Ureter (tissue), 1 donor: ENCODE measurements at regions not wholly inside any gene's neighbourhood (a gene's known extent, or its start where the extent isn't known, plus 50 kb on each side); places are given as distances from the start of the nearest gene placed in this dataset.
A peak's percentile ranks its signal among the peaks of the same experiment; 100 is the strongest.
"Not testable (repeated sequence)": the region's sequence is repeated elsewhere in the genome, so short reads cannot be mapped to it uniquely, and the experiment has no call there.

ENCODE experiments used
- DNase-seq: peaks from one replicate; pipeline ENCODE4 v3.0.0-alpha.2; 2020; ENCODE audit warnings: low spot score
- donor health status: DM: yes; HTN: yes; CAD: no.

DNA sequence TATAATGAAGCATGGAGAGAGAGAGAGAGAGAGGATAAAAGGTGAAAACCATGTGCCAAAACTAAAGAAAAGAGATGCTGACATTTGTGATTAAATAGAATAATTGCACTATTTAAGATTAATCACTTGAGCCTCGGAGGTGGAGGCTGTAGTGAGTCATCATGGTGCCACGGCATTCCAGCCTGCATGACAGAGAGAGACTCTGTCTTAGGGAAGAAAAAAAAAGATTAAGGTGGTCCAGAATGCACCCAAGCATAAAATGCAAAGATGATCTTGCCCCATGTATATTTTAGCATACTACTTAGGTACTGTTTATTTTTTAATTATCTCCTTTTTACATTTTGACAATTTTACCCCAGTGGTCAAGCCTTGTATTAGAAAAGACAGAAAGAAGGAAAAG is 742.5 kb downstream of the SPATA31A1 start:
- not testable (repeated sequence) for DNase-seq

DNA sequence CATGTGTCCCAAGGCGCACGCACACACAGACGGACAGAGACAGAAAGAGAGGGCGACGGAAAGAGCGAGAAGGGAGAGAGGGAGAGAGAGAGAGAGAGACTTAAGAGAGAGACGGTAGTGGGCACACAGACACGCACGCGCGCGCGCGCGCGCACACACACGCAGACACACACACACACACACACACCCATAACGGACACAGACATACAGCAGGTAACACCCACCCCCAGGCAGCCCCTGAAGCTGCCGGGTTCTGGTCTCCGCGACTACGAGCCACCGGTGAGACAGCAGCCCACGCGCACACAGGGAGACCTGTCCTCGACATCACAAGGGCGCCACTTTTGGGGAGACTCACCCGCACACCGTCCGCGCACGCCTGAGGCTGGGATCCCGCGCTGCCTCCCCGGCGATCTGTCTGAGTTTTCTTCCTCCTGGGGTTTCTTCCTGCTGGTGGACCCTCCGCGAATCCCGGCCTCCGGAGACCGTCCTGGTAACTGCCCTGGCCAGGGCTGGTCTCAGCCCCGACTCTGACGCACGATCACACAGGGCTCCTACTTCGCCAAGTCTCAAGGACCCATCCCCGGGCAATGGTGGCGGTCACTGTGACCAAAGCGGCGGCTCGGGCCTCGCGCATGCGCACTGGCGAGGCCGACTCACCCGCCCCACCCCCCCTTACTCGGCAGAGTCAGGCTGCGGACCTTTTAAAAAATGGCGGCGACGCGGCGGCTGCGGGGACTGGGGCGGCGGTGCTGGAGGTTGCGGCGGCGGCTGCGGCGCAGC is 750.7 kb downstream of the SPATA31A1 start:
- peak; percentile 43 for DNase-seq

DNA sequence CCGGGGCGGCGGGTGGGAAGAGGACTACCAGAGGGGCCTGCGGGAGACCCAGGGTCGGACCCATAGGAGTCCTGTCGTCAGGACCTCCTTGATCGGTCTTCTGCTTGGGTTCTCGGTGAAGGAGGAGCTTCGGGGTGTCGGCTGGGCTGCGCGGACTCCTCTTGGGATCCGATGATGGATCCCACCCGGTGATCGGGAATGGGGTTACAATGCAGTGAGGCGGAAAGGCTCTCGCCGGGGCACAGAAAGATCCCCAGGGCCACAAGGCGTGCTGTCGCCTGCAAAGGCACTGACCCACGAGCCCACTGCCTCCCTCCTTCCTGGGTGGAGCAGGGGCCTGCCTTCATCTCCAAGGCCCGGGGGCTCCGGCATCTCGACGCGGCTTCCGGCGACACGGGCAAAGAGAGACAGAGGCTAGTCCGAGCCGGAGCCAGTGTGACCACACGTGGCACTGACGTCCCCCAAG is 751.3 kb downstream of the SPATA31A1 start:
- not testable (repeated sequence) for DNase-seq

DNA sequence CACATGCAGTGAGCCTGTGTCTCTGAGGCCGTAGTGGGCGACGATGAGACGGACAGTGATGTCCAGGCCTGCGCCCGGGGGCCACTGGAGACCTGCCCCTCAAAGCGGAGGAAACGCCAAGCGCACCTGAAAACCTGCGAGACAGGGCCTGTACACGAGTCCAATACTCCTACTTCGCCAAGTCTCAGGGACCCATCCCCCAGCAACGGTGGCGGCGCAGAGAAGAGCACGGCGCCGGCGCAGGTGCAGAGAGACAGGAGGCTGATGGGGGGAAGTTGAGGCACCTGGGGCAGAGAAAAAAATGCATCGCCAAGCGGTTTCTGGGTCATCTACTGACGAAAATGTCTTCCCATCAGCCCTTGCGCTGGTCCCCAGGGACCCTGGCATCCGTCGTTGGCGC is 751.8 kb downstream of the SPATA31A1 start:
- DNase-seq, result not testable (repeated sequence)

DNA sequence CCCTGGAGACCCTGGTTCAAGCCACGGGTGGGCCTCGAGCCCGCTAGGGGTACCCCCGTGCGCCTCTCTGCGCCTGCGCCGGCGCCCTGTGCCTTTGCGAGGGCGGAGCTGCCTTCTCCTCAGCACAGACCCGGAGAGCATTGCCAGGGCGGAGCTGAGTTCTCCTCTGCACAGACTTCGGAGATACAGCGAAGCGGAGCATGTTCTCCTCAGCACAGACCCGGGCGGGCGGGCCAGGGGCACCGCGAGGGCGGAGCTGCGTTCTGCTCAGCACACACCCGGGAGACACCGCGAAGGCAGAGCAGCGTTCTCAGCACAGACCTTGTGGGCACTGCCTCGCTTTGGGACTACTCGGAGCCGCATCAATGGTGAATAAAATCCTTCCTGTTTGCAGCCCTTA is 753.0 kb downstream of the SPATA31A1 start:
- not testable (repeated sequence) for DNase-seq

DNA sequence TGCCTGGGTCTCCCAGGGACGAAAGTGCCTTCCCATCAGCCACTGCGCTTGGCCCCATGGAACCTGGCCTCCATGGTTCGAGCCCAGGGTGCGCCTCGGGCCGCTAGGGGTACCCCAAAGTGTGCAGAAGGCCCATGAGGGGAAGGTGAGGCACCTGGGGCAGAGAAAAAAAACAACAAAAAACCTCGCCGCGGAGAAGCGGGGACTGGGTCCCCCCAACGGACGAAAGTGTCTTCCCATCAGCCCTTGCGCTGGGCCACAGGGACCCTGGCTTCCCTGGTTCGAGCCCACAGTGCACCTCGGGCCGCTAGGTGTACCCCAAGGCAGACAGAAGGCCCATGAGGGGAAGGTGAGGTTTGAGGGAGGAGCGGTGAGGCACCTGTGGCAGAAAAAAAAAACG is 755.3 kb downstream of the SPATA31A1 start:
- DNase-seq, result not testable (repeated sequence)

DNA sequence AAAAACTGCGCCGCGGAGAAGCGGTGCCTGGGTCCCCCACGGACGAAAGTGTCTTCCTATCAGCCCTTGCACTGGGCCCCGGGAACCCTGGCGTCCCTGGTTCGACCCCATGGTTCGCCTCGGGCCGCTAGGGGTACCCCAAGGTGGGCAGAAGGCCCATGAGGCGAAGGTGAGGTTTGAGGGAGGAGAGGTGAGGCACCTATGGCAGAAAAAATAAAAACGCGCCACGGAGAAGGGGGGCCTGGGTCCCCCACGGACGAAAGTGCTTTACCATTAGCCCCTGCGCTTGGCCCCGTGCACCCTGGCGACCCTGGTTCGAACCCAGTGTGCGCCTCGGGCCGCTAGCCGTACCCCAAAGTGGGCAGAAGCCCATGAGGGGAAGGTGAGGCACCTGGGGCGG is 756.1 kb downstream of the SPATA31A1 start:
- DNase-seq, result peak; percentile 39

DNA sequence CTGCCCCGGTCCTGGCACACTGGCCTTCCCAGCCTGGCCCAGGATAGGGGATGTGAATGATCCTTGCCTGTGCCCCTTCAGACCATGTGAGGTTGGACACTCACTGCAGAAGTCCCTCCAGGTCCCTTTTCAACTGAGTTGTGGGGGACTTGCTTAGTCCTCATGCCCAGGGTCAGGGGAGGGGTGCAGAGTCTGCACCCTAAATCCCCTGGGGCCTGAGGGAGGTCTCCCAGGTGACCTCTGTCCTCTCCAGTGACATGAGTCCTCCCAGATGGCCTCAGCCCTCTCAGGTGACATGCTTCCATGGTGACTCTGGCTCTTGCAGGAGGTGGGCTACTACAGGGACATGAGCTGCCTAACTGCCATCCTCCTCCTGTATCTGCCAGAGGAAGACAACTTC is 775.1 kb downstream of the SPATA31A1 start:
- DNase-seq, result peak; percentile 15

DNA sequence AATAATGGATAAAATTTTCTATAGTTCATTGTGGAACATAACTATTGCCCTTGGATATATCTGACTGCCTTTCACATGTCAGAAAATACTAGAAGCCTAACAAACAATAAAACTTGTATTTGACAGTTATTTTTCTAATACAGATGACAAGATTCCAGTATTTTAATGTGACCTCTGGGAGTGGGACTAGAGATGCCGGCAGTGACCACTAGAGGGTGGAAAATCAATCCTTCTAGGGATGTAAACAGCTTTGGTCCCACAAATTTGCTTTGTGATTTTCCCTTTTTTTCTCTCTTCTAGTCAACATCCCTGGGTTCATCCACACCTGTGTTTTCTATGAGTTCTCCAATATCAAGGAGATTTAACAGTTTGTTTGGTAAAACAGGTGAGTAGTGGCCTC is 813.7 kb downstream of the SPATA31A1 start:
- not testable (repeated sequence) for DNase-seq

DNA sequence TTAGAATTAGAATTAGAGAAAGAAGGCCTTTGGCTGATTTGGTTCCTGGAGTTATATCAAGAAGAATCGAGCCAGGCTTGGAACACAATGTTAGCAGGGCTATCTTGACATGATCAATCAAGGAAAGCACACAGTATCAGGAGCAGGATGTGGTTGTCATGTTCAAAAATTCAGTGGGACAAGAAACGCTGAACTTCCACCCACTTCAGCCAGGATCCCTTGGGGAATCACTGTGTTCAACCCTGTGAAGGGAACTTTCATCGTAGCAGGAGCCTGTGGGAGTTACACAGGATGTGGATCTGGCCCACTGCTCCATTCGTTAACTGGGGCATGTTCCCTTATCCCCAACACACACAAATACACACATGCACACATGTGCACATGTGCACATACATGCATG is 817.8 kb downstream of the SPATA31A1 start:
- DNase-seq, result not testable (repeated sequence)

DNA sequence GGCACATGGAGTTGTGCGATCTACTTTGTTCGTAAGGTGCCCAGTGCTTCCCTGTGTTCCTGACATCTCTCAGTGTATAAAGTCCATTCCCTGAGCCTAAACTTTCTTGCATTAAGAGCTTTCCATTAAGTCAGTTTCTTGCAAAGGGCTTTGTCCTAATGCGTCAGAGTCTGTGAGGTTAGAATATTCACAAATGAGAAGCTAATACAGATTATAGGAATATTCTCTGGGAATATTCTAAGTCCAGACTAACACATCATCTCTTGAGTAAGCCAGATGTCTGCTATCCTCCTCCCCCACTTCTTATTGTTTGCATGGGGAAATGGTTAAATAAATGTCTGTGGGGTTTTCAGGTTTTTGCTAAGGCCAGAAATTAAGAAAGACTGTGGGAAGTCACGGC is 818.6 kb downstream of the SPATA31A1 start:
- DNase-seq, result not testable (repeated sequence)

DNA sequence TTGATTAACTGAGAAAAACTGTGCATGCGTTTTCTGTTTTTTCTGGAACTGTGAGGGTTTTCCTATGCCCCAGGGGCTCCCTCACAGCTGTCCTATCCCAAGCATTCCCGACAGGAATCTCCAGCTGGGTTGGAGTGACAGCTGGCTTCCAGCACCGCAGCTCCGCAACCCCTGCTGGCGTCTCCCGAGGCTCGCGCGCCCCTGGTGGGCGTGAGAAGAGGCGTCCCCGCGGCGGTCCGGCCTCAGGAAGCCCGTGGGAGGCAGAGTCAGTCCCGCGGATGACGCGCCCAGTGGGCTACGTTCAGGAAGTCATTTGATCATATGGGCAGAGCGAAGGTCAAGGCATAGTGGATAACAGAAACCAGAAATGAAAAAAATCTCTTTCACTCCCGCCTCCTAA is 821.9 kb downstream of the SPATA31A1 start:
- DNase-seq, result not testable (repeated sequence)

DNA sequence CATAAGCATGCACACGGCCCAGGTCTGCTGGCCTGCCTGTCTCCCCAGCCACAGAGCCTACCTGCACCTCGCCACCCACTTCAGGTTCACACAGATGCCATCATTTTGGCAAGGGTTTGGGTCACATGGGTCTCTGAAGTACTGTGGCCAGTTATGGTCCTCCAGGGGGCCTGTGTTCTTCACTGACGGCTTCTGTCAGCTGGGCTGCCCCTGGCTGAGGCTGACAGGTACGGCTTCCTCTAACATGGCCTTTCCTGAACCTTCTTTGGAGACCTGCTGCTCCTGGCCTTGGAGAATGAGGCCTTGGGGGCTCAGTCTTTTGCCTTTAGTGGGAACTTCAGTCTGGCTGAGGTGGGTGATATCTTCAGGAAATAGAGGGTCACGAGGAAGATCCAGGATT is 835.9 kb downstream of the SPATA31A1 start:
- DNase-seq, result not testable (repeated sequence)

DNA sequence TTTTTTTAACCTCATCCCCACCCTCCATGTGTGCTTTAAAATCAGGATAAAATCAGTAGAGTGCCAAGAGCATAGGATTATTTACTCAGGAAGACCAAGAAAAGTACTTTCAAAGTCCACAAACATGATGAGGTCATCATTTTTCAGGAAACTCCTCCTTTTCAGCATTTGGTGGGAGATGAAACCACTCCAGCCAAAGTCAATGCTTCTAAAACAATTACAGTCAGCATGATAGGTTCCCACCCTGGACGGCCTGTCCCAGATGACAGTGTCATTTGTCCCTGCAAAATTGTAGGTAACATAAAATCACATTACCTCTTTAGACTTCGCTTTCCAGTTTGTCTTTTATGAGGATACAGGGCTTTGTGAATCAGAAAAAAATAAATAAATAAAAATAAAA is 836.7 kb downstream of the SPATA31A1 start:
- not testable (repeated sequence) for DNase-seq

DNA sequence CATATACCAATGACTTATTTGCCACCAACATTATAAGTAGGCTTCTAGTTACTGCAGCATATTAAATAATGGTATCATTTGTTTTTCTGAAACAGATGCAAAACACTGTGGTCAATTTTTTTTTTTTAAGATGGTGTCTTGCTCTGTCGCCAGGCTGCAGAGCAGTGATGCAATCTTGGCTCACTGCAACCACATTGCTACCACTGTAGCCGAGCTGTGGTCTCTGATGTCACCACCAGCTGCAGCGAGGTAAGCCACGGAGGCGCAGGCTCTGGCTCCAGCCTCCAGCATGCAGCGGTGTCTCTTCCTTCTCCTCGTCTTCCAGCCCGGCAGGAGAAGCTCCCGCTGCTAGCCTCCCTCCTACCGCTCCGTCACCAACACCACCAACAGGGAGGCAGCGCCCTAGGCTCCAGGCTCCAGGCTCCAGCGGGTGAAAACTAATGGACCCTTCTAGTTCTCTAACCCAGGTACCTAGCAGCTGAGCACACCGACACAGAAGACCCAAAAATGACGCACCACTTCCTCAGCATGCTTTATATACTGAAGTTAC is 840.8 kb downstream of the SPATA31A1 start:
- not testable (repeated sequence) for DNase-seq

DNA sequence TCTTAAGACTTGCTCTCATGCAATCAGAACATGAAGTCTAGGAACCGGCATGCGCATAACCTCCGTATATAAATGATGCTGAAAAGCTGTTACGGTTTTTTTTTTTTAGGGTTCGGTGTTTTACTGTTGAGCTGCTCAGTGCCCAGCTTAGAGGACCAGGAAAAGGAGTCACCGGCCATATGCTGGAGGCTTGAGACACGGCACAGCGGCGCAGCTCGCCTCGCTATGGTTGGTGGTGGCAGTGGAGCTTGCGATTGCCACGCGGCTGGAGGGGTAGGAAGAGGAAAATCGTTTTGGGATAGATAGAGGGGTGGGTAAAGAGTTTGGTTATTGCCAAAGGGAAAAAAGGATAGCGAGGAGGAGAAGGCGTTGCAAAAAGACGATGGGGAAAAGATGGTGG is 841.3 kb downstream of the SPATA31A1 start:
- DNase-seq, result not testable (repeated sequence)

DNA sequence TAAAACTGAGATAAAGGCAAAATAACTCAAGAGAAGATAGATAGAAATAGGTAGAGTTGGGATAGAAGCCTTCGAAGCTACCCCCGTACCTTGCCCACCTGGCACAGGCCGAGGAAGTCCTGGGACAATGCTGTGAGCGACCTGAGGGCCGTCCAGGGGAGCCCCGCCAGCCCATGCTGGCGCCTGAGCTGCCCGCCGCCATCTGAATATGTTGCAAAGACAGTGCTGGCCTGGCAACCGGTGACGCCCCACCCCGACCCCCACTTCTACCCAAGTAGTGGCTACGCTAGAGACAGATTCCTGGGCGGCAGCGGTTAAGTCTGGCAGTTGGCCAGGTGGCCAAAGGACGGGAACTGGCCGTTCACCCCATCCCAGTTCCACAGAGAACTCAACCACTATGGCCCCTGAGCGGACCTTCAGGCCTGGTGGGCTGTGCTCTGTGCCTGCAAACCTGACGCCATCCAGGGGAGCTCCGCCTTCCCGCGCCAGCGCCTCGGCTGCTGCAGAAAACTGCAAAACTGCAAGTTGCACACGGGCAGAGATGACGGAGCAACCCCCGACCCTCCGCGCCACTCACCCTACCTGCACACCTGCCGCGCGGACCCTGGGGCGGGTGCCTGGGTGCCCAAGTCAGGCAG is 866.2 kb downstream of the SPATA31A1 start:
- DNase-seq, result not testable (repeated sequence)

DNA sequence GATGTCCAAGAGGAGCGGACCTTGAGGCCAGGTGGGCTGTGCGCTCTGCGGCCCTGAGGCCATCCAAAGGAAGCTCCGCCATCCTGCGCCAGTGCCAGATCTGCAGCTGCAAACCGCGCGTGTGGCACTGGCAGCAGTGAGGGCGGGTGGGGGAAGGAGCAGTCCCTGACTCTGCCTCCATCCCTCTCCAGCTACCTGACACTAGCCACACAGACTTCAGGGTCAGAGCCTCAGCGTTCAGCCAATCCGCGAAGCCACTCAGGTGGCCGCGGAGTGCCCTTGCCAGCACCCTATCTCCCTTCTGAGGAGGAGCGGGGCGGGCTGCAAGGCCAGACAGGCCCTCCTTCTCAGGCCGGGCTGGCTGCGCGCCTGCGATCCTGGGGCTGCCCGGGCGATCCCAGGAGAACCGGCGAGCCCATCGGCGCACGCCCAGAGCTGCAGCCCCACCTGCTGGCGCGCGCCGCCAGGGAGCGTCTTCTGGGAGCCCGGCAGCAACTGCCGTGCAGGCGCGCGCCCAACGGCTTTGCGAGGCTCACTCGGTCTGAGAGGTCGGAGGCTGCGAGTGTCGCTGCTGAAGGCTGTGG is 867.2 kb downstream of the SPATA31A1 start:
- DNase-seq, result peak; percentile 41

DNA sequence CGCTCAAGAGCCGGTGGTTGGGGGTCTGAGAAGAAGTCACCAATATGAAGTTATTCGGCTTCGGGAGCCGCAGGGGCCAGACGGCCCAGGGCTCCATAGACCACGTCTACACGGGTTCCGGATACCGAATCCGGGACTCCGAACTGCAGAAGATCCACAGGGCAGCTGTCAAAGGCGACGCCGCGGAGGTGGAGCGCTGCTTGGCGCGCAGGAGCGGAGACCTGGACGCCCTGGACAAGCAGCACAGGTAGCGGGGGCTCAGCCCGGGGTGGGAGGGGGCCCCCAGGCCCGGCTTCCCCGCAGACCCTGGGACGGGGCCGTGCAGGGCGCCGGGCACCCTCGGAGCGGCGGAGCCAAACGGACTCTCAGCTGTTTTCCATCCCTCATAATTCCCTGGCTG is 867.9 kb downstream of the SPATA31A1 start:
- not testable (repeated sequence) for DNase-seq
